Karpas-422 (cell line): ENCODE measurements at regions not wholly inside any gene's neighbourhood (a gene's known extent, or its start where the extent isn't known, plus 50 kb on each side); places are given as distances from the start of the nearest gene placed in this dataset.

Experiments used
- DNase-seq: peaks from one replicate; pipeline ENCODE4 v3.0.0-alpha.2; 2015
- H2AFZ ChIP-seq: fragments of 200-600 bp; sonication (generic); 2 replicates; pipeline ENCODE4 v1.6.1; 2014; ENCODE audit warnings: antibody characterized with exemption, low read length, mixed read lengths
- H3K27ac ChIP-seq: fragments of 200-600 bp; sonication (generic); 2 replicates; pipeline ENCODE4 v1.5.1; 2014; ENCODE audit warnings: mild to moderate bottlenecking, low read length, moderate library complexity
- H3K27me3 ChIP-seq: fragments of 200-600 bp; sonication (generic); 2 replicates; pipeline ENCODE4 v1.6.1; 2014; ENCODE audit warnings: low read length, mixed read lengths
- H3K36me3 ChIP-seq: fragments of 200-600 bp; sonication (generic); 2 replicates; pipeline ENCODE4 v1.6.1; 2014; ENCODE audit warnings: low read length, mixed read lengths; ENCODE audit not compliant: insufficient read depth
- H3K4me1 ChIP-seq: fragments of 200-600 bp; sonication (generic); 2 replicates; pipeline ENCODE4 v1.6.1; 2014; ENCODE audit warnings: mild to moderate bottlenecking, low read length, mixed read lengths
- H3K4me2 ChIP-seq: fragments of 200-600 bp; sonication (generic); 2 replicates; pipeline ENCODE4 v1.6.1; 2014; ENCODE audit warnings: low read length, low read depth, mild to moderate bottlenecking; ENCODE audit not compliant: poor library complexity, severe bottlenecking
- H3K4me3 ChIP-seq: fragments of 200-600 bp; sonication (generic); 2 replicates; pipeline ENCODE4 v1.5.1; 2014; ENCODE audit warnings: mild to moderate bottlenecking, antibody characterized with exemption, low read length, mixed read lengths
- H3K79me2 ChIP-seq: fragments of 200-600 bp; sonication (generic); 2 replicates; pipeline ENCODE4 v1.6.1; 2014; ENCODE audit warnings: mild to moderate bottlenecking, low read length, mixed read lengths
- H3K9ac ChIP-seq: fragments of 200-600 bp; sonication (generic); 2 replicates; pipeline ENCODE4 v1.6.0; 2014; ENCODE audit warnings: low read length
- H3K9me2 ChIP-seq: fragments of 200-600 bp; sonication (generic), shearing (Covaris generic); replicated peaks from 2 replicates; pipeline ENCODE4 v1.6.0; 2014; ENCODE audit warnings: mild to moderate bottlenecking, low read length, moderate library complexity; ENCODE audit not compliant: insufficient read depth
- H3K9me3 ChIP-seq: fragments of 300-700, 200-600 bp; sonication (generic); 2 replicates; pipeline ENCODE4 v1.6.1; 2014; ENCODE audit warnings: low read length, mixed read lengths
- H4K20me1 ChIP-seq: fragments of 200-600 bp; sonication (generic); 2 replicates; pipeline ENCODE4 v1.6.1; 2014; ENCODE audit warnings: mild to moderate bottlenecking, antibody characterized with exemption, low read length, low read depth; ENCODE audit not compliant: insufficient read depth

DNA sequence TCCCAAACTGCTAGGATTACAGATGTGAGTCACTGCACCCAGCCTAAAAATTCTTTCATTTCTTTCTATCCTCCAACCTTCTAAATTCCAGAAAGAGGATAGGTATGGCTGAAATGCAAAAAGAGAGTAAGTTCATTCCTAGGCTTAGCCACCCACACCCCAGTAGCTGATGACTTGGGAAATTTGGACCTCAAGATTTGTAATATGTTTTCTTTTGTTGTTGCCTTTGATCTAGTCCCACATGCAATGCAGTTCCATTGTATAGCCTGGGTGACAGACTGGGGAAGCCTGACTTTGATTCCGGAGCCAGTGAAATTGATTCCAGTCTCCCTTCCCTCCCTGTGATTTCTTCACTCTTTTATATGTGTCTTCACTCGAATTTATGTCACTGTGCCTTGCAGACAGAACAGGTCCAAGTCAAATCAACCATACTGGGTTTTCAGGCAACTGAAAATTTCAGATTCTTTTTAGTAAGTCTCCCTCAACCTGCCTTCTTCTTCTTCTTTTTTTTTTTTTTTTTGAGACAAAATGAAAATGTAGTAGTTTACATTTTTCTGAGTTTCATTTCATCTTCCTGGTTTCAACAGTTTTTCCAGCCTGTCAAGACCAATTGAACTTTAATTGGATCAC is 176.2 kb upstream of the RBPJ start:
- no peak overlapping the region for H3K9ac ChIP-seq
- no peaks in the 10 kb centered on the region for H3K9me3 ChIP-seq
- H3K4me3 ChIP-seq, result no peak overlapping the region
- H3K79me2 ChIP-seq, result no peaks in the 10 kb centered on the region
- no peaks in the 10 kb centered on the region for H3K9me2 ChIP-seq
- H2AFZ ChIP-seq, result no peak overlapping the region
- H4K20me1 ChIP-seq, result no peaks in the 10 kb centered on the region
- H3K4me1 ChIP-seq, result no peaks in the 10 kb centered on the region
- no peaks in the 10 kb centered on the region for H3K36me3 ChIP-seq
- no peak overlapping the region for H3K27ac ChIP-seq
- no peaks in the 10 kb centered on the region for H3K27me3 ChIP-seq
- DNase-seq, result no peak
- no peak overlapping the region for H3K4me2 ChIP-seq

GRCh38 chr4:26145212-26145611 is 175.6 kb upstream of the RBPJ start:
- Histone ChIP-seq H3K36me3 (no peaks in the 10 kb centered on the region), H3K79me2 (no peaks in the 10 kb centered on the region), H3K4me2 (no peak overlapping the region), H3K27ac (no peak overlapping the region), H3K4me1 (no peaks in the 10 kb centered on the region), H3K4me3 (no peak overlapping the region), H3K9ac (no peak overlapping the region), H2AFZ (no peak overlapping the region), H3K9me2 (no peaks in the 10 kb centered on the region), H4K20me1 (no peaks in the 10 kb centered on the region), H3K9me3 (no peaks in the 10 kb centered on the region), H3K27me3 (no peaks in the 10 kb centered on the region)
- no peak for DNase-seq

DNA sequence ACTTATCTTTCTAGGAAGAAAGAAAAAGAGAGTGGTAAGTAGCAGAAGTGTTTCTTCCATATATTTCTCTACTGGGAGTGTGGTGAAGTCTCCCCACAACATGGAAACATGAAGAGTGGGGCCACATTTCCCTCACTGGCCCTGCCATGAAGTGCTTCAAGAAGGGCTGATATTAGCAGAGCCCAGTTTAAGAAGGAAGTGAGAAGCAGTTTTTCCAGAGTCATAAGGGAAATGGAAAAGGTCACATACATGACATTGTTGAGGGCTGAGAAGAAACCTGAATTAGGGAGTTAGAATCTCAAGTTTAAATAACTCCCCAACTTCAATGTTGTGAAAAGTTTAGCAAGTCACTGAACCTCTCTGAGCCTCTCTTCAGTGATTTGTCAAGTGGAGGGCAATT is 171.9 kb upstream of the RBPJ start:
- H3K4me1 ChIP-seq, result no peaks in the 10 kb centered on the region
- no peaks in the 10 kb centered on the region for H3K9me3 ChIP-seq
- H3K36me3 ChIP-seq, result no peaks in the 10 kb centered on the region
- no peaks in the 10 kb centered on the region for H4K20me1 ChIP-seq
- H3K27ac ChIP-seq, result no peak overlapping the region
- no peak overlapping the region for H3K4me3 ChIP-seq
- H3K27me3 ChIP-seq, result no peaks in the 10 kb centered on the region
- H3K79me2 ChIP-seq, result no peaks in the 10 kb centered on the region
- no peak overlapping the region for H2AFZ ChIP-seq
- DNase-seq, result no peak
- no peak overlapping the region for H3K4me2 ChIP-seq
- no peaks in the 10 kb centered on the region for H3K9me2 ChIP-seq
- no peak overlapping the region for H3K9ac ChIP-seq

GRCh38 chr4:26150948-26151347 is 169.9 kb upstream of the RBPJ start:
- Histone ChIP-seq H3K4me1 (no peaks in the 10 kb centered on the region), H3K9ac (no peak overlapping the region), H3K79me2 (no peaks in the 10 kb centered on the region), H3K36me3 (no peaks in the 10 kb centered on the region), H3K9me3 (no peaks in the 10 kb centered on the region), H3K9me2 (no peaks in the 10 kb centered on the region), H3K27me3 (no peaks in the 10 kb centered on the region), H3K4me3 (no peak overlapping the region), H3K27ac (no peak overlapping the region), H2AFZ (no peak overlapping the region), H4K20me1 (no peaks in the 10 kb centered on the region), H3K4me2 (no peak overlapping the region)
- no peak for DNase-seq

DNA sequence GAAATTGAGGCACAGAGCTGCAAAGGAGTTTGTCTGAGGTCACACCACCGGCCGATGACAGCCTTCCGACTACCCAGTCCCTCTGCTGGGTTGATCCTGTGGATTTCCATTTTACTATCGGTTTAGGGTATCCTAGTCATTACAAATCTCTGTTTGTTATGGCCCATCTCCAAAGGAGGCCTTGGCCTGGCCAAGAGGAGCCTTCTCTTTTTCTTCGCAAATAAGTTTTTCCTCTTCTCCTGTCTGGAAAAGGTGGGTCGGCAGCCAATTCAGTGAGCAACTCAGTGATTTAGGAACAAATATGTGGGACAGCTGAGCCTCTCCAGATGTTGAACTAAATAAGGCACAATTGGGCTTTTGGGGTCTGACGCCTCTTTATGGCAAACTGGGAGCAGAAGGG is 169.2 kb upstream of the RBPJ start:
- no peaks in the 10 kb centered on the region for H3K9me3 ChIP-seq
- no peak overlapping the region for H3K27ac ChIP-seq
- H2AFZ ChIP-seq, result no peak overlapping the region
- H3K4me2 ChIP-seq, result no peak overlapping the region
- no peaks in the 10 kb centered on the region for H3K36me3 ChIP-seq
- no peaks in the 10 kb centered on the region for H3K27me3 ChIP-seq
- no peaks in the 10 kb centered on the region for H3K9me2 ChIP-seq
- no peaks in the 10 kb centered on the region for H4K20me1 ChIP-seq
- H3K79me2 ChIP-seq, result no peaks in the 10 kb centered on the region
- H3K4me1 ChIP-seq, result no peaks in the 10 kb centered on the region
- no peak overlapping the region for H3K4me3 ChIP-seq
- DNase-seq, result no peak
- no peak overlapping the region for H3K9ac ChIP-seq

DNA sequence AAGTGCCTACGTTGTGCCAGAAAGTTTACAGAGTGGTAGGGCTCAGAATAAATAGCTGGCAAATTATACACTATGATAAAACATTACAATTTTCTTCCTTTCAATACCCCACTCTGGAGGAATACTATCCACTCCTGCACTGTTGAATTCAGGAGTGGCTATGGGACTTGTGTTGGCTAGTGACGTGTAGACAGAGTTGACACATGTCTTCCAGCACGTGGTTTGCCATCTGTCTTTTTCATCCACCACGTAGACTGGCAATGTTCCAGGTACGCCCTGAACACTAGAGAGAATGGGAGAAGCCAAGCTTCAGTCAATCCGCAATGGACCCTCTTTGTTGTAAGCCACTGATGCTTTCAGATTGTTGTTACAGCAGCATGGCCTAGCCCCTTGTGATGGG is 168.8 kb upstream of the RBPJ start:
- DNase-seq, result no peak
- Histone ChIP-seq H3K27ac (no peak overlapping the region), H3K79me2 (no peaks in the 10 kb centered on the region), H3K4me1 (no peaks in the 10 kb centered on the region), H3K36me3 (no peaks in the 10 kb centered on the region), H3K4me2 (no peak overlapping the region), H3K9me3 (no peaks in the 10 kb centered on the region), H3K4me3 (no peak overlapping the region), H3K9ac (no peak overlapping the region), H3K27me3 (no peaks in the 10 kb centered on the region), H3K9me2 (no peaks in the 10 kb centered on the region), H4K20me1 (no peaks in the 10 kb centered on the region), H2AFZ (no peak overlapping the region)

GRCh38 chr4:26157541-26157940 is 163.3 kb upstream of the RBPJ start:
- no peaks in the 10 kb centered on the region for H3K36me3 ChIP-seq
- H3K4me2 ChIP-seq, result no peak overlapping the region
- H3K79me2 ChIP-seq, result no peaks in the 10 kb centered on the region
- H3K9me2 ChIP-seq, result no peaks in the 10 kb centered on the region
- DNase-seq, result no peak
- no peaks in the 10 kb centered on the region for H3K4me1 ChIP-seq
- H4K20me1 ChIP-seq, result no peaks in the 10 kb centered on the region
- H3K27ac ChIP-seq, result no peak overlapping the region
- H3K4me3 ChIP-seq, result no peak overlapping the region
- H3K9ac ChIP-seq, result no peak overlapping the region
- no peaks in the 10 kb centered on the region for H3K27me3 ChIP-seq
- H2AFZ ChIP-seq, result no peak overlapping the region
- no peaks in the 10 kb centered on the region for H3K9me3 ChIP-seq

DNA sequence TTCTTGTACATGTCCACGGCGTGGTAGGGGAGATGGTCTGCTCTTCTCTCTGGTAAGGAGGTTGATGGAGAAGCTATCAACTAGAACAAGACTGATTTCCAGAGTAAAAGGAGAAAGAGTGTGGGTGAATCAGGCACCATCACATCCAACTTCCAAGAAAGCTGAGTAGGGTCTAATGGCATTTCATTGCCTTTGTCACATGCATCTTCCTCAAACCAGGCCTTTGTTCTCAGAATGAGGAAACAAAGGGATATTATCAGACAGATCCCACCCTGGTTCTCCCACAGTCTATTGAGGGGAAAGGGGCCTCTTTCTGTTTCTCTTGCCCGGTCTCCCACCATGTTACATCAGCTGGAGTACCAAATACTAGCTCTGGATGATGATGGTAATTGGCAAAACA is 160.2 kb upstream of the RBPJ start:
- no peaks in the 10 kb centered on the region for H3K4me1 ChIP-seq
- H3K4me2 ChIP-seq, result no peak overlapping the region
- H3K9ac ChIP-seq, result no peak overlapping the region
- H3K9me2 ChIP-seq, result no peaks in the 10 kb centered on the region
- no peak overlapping the region for H2AFZ ChIP-seq
- H3K4me3 ChIP-seq, result no peak overlapping the region
- no peaks in the 10 kb centered on the region for H3K27me3 ChIP-seq
- no peaks in the 10 kb centered on the region for H3K9me3 ChIP-seq
- no peak overlapping the region for H3K27ac ChIP-seq
- H3K36me3 ChIP-seq, result no peaks in the 10 kb centered on the region
- no peaks in the 10 kb centered on the region for H3K79me2 ChIP-seq
- no peak for DNase-seq
- no peaks in the 10 kb centered on the region for H4K20me1 ChIP-seq
